Cardiac fibroblast (primary cell): ENCODE measurements at regions not wholly inside any gene's neighbourhood (a gene's known extent, or its start where the extent isn't known, plus 50 kb on each side); places are given as distances from the start of the nearest gene placed in this dataset.

Experiments
- DNase-seq, 2 donors: peaks; one replicate each; pipeline versions ENCODE4 v3.0.0 to v3.0.0-alpha.2; 2010; ENCODE audit warnings: low read depth in 2 of 2
- H3K4me3 ChIP-seq, 2 donors: replicated peaks in 1 of 2; 1 replicate in 1 of 2; 2 replicates in 1 of 2; pipeline ENCODE4 v1.5.1; 2011; ENCODE audit warnings: low read depth in 2 of 2, low read length in 2 of 2, mild to moderate bottlenecking in 2 of 2, moderate library complexity in 1 of 2
- CTCF ChIP-seq: IDR thresholded peaks from one replicate; pipeline ENCODE4 v1.5.1; 2011; ENCODE audit warnings: low read depth, mild to moderate bottlenecking, low read length, inconsistent platforms

GRCh38 chr2:136452528-136452927 lies 312.8 kb upstream of the THSD7B start:
- TF ChIP-seq CTCF = no peak
- no peak overlapping the region for H3K4me3 ChIP-seq
- DNase-seq = no peak

GRCh38 chr2:136448986-136449780 lies 316.2 kb upstream of the THSD7B start:
- DNase-seq = no peak
- no peak for TF ChIP-seq CTCF
- H3K4me3 ChIP-seq = no peak overlapping the region

GRCh38 chr2:136448432-136448831 lies 316.9 kb upstream of the THSD7B start:
- H3K4me3 ChIP-seq = no peak overlapping the region
- TF ChIP-seq CTCF = no peak
- DNase-seq = no peak

GRCh38 chr2:136444323-136444722 lies 321.0 kb upstream of the THSD7B start:
- DNase-seq = no peak
- TF ChIP-seq CTCF = no peak
- H3K4me3 ChIP-seq = no peak overlapping the region

- TF ChIP-seq CTCF = no peak
- no peak for DNase-seq
- no peak overlapping the region for H3K4me3 ChIP-seq
These were observed 321.7 kb upstream of the THSD7B start for GRCh38 chr2:136443661-136444060.

- no peak overlapping the region for H3K4me3 ChIP-seq
- no peak for DNase-seq
- TF ChIP-seq CTCF = no peak
These were observed 323.2 kb upstream of the THSD7B start for GRCh38 chr2:136441979-136442714.
